Left lung (tissue), 4 donors: ENCODE measurements at regions not wholly inside any gene's neighbourhood (a gene's known extent, or its start where the extent isn't known, plus 50 kb on each side); places are given as distances from the start of the nearest gene placed in this dataset.
"Not testable (repeated sequence)": the region's sequence is repeated elsewhere in the genome, so short reads cannot be mapped to it uniquely, and the experiment has no call there.

ENCODE experiments used
- ATAC-seq: fragments of 200-7000 bp; cut with Tn5 transposase; one replicate; pipeline ENCODE4 v1.9.1; 2020; ENCODE audit warnings: moderate library complexity
- DNase-seq, 4 donors: peaks; one replicate each; pipeline ENCODE4 v3.0.0-alpha.2; 2013 to 2020
- H3K27ac ChIP-seq, 2 donors: fragments of 200-600 bp; sonication (generic) in 1 of 2; one replicate each; pipeline versions ENCODE4 v1.5.0 to v1.8.0; 2020 to 2021
- H3K27me3 ChIP-seq, 2 donors: fragments of 200-600 bp; sonication (generic) in 1 of 2; one replicate each; pipeline versions ENCODE4 v1.5.0 to v1.8.0; 2020 to 2021
- H3K36me3 ChIP-seq, 2 donors: fragments of 200-600 bp; sonication (generic) in 1 of 2; one replicate each; pipeline versions ENCODE4 v1.5.0 to v1.8.0; 2020 to 2021
- H3K4me1 ChIP-seq, 2 donors: fragments of 200-600 bp; one replicate each; pipeline ENCODE4 v1.8.0; 2021
- H3K4me3 ChIP-seq, 2 donors: fragments of 200-600 bp; sonication (generic) in 1 of 2; one replicate each; pipeline versions ENCODE4 v1.5.0 to v1.8.0; 2020 to 2021; ENCODE audit warnings: mild to moderate bottlenecking in 1 of 2
- H3K9me3 ChIP-seq, 2 donors: fragments of 200-600 bp; sonication (generic) in 1 of 2; one replicate each; pipeline versions ENCODE4 v1.5.0 to v1.8.0; 2020 to 2021
- intact Hi-C, 2 donors: fragments of 100-400 bp; cut with DNase I; formaldehyde crosslinking; loops; one replicate each; pipeline versions ENCODE4 v1.11.2 to v1.14.2; 2022
- TF ChIP-seq, protein P1 (sequence below), 2 donors: fragments of 200-600 bp; sonication (generic) in 1 of 2; IDR thresholded peaks; one replicate each; pipeline versions ENCODE4 v1.5.0 to v1.8.0; 2021; ENCODE audit warnings: antibody characterized with exemption in 2 of 2
- donor health status: DM: no; HTN: yes; CAD: no.
- donor health status: DM: no; HTN: no; CAD: no.

DNA sequence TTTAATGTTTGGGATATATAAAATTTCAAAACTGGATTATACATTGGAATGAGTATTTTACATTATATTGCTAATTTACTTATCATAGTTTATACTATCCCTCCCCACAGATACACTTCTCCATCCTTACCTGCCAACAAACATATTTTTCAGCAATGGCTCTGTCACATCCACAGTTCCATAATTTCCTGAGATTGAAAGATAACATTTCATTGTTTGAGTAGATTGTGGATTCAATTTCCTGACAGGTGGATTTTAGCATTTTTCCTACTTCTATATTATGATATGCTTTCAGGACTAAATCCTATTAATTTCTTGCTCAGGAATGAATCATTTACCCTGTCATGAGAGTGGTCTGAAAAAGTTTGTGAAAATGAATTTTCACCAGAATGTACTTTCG is 115.3 kb upstream of the KLHL4 start:
- no peaks in the 10 kb centered on the region for H3K4me1 ChIP-seq
- TF ChIP-seq, protein P1, sequence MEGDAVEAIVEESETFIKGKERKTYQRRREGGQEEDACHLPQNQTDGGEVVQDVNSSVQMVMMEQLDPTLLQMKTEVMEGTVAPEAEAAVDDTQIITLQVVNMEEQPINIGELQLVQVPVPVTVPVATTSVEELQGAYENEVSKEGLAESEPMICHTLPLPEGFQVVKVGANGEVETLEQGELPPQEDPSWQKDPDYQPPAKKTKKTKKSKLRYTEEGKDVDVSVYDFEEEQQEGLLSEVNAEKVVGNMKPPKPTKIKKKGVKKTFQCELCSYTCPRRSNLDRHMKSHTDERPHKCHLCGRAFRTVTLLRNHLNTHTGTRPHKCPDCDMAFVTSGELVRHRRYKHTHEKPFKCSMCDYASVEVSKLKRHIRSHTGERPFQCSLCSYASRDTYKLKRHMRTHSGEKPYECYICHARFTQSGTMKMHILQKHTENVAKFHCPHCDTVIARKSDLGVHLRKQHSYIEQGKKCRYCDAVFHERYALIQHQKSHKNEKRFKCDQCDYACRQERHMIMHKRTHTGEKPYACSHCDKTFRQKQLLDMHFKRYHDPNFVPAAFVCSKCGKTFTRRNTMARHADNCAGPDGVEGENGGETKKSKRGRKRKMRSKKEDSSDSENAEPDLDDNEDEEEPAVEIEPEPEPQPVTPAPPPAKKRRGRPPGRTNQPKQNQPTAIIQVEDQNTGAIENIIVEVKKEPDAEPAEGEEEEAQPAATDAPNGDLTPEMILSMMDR (IDR thresholded peaks at IDR 0.05): no peak
- no peak overlapping the region for H3K4me3 ChIP-seq
- H3K36me3 ChIP-seq: no peaks in the 10 kb centered on the region
- peaks cover 0 to 2% of the 10 kb centered on the region in 2 donors for H3K9me3 ChIP-seq
- DNase-seq (no peak), ATAC-seq (no peak)
- intact Hi-C loops: no loop called here
- no peaks in the 10 kb centered on the region for H3K27me3 ChIP-seq
- H3K27ac ChIP-seq: no peak overlapping the region

DNA sequence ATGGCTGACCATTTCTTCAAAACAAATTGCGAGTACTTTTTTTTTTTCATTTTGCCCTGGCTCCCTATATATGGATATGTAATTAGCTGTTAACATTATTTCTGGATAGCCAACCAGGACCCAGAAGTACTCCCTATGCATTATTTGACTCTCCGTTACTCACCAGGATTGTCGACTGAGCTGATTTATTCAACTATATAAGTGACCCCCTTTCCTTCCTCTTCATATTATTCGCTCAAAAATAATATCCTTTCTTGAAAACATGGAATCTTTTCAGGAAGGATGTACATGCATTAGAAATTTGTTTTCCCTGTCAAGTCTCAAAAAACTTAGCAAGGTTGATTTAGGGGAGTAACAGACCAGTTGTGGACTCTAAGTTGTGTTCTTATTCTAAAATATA is 114.1 kb upstream of the KLHL4 start:
- TF ChIP-seq, protein P1 (IDR thresholded peaks at IDR 0.05): no peak
- Histone ChIP-seq H3K27ac (no peak overlapping the region), H3K4me1 (no peaks in the 10 kb centered on the region), H3K27me3 (no peaks in the 10 kb centered on the region), H3K4me3 (no peak overlapping the region), H3K36me3 (no peaks in the 10 kb centered on the region), H3K9me3 (peaks cover 0 to 2% of the 10 kb centered on the region in 2 donors)
- no peak for ATAC-seq
- no peak for DNase-seq
- intact Hi-C loops: no loop called here

DNA sequence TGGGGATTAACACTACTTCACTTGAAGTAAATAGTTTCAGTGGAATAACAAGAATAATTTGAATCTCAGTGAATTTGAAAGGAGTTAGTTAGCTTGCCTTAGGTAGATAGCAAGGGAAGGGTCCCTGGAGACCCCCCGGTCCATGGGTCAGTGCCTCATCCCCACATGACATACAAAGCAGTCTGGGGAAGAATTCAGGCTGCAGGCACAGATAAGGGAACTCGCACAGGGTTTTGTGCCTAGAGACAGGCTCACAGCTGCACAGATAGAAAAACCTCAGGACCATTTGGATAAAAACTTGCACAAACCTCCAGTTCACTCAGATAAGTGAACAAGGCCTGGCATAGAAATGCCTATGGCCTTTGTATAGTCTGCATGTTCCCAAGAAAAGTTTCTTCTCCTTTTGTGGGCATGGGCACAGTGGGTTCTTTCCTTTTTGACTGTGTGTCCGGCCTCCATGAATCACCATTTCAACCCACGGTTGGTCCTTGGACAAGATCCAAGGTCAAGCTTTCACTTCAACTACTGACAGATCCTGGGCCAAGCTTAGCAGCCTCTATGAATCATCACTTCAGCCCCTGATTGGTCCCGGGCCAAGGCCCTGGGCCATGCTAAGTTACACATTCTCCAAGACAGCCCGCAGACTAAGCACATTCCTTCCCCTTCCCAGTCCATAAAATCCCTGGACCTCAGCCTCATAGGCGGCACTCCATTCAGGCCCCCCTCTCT is 108.3 kb upstream of the KLHL4 start:
- Histone ChIP-seq H3K27ac (peak overlapping the region in 1 of 2 donors; percentile 28), H3K4me3 (no peak overlapping the region), H3K9me3 (no peaks in the 10 kb centered on the region), H3K36me3 (no peaks in the 10 kb centered on the region), H3K27me3 (no peaks in the 10 kb centered on the region), H3K4me1 (no peaks in the 10 kb centered on the region)
- DNase-seq (peak; percentile 42 to 71 (median 64)), ATAC-seq (peak; percentile 93)
- intact Hi-C loops: no loop called here
- TF ChIP-seq, protein P1 (IDR thresholded peaks at IDR 0.05): no peak

DNA sequence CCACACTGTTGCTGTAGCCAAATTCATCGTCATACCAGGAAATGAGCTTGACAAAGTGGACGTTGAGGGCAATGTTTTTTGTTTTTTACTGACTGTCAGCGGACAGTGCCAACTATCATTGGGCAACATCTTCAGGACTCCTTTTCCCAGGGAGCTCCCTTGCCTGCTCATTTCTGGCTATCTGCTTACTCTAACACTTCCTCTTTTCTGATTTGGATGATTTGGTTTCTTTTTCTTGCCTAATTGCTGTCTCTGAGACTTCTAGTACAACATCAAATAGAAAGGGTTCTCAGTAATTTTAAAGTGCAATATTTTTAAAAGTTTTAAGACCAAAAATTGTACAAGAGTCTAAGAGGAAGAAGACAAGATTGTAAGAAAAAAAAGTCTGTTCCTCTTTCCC is 92.0 kb upstream of the KLHL4 start:
- Histone ChIP-seq H3K27ac (no peak overlapping the region), H3K36me3 (no peaks in the 10 kb centered on the region), H3K4me1 (no peaks in the 10 kb centered on the region), H3K4me3 (no peak overlapping the region), H3K9me3 (no peaks in the 10 kb centered on the region), H3K27me3 (no peaks in the 10 kb centered on the region)
- intact Hi-C loops: no loop called here
- TF ChIP-seq, protein P1 (IDR thresholded peaks at IDR 0.05): no peak
- ATAC-seq: no peak
- DNase-seq: no peak

DNA sequence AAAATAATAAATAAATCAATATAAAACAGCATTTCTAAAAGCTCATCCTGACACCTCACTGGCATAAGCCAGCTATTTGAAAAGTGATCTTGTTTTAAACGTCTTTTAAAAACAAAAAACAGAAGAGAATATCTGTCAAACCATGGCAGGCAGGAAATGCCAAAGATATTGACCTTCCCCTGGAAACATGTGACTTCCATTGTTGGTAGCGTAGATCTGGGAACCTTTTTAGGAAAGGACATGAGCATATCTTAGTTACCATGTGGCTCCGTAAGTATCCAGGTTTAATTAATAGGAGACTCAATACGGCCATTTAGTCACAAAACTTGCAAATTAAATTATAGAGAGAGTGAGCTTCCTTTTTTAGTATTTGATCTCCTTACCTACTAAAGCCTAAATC is 83.0 kb upstream of the KLHL4 start:
- ATAC-seq (no peak), DNase-seq (no peak)
- TF ChIP-seq, protein P1 (IDR thresholded peaks at IDR 0.05): no peak
- H3K27ac ChIP-seq: no peak overlapping the region
- no peaks in the 10 kb centered on the region for H3K27me3 ChIP-seq
- intact Hi-C loops: no loop called here
- no peaks in the 10 kb centered on the region for H3K9me3 ChIP-seq
- no peaks in the 10 kb centered on the region for H3K4me1 ChIP-seq
- no peaks in the 10 kb centered on the region for H3K36me3 ChIP-seq
- no peak overlapping the region for H3K4me3 ChIP-seq

DNA sequence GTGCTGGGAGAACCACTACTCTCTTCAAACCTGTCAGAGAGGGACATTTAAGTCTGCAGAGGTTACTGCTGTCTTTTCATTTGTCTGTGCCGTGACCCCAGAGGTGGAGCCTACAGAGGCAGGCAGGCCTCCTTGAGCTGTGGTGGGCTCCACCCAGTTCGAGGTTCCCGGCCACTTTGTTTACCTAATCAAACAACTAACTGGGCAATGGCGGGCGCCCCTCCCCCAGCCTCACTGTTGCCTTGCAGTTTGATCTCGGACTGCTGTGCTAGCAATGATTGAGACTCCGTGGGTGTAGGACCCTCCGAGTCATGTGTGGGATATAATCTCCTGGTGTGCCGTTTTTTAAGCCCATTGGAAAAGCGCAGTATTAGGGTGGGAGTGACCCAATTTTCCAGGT is 69.0 kb upstream of the KLHL4 start:
- intact Hi-C loops, ATAC-seq, H3K27ac ChIP-seq, H3K36me3 ChIP-seq, H3K9me3 ChIP-seq, H3K27me3 ChIP-seq, H3K4me1 ChIP-seq, H3K4me3 ChIP-seq, DNase-seq: not testable (repeated sequence)

DNA sequence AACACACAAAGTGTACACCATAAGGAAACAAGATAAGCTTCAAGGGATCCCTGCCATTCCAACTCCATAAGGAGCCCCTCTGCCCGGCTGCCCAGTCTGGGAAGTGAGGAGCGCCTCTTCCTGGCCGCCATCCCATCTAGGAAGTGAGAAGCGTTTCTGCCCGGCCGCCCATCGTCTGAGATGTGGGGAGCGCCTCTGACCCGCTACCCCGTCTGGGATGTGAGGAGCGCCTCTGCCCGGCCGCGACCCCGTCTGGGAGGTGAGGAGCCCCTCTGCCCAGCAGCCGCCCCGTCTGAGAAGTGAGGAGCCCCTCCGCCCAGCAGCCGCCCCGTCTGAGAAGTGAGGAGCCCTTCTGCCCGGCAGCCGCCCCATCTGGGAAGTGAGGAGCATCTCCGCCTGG is 51.8 kb upstream of the KLHL4 start:
- DNase-seq, H3K27me3 ChIP-seq, H3K9me3 ChIP-seq, H3K4me3 ChIP-seq, H3K36me3 ChIP-seq, H3K4me1 ChIP-seq, intact Hi-C loops, ATAC-seq, H3K27ac ChIP-seq: not testable (repeated sequence)
